Renal pelvis (tissue), 1 donor: ENCODE measurements at regions not wholly inside any gene's neighbourhood (a gene's known extent, or its start where the extent isn't known, plus 50 kb on each side); places are given as distances from the start of the nearest gene placed in this dataset.
"Not testable (repeated sequence)": the region's sequence is repeated elsewhere in the genome, so short reads cannot be mapped to it uniquely, and the experiment has no call there.

Source experiments
- DNase-seq: peaks from one replicate; pipeline ENCODE4 v3.0.0-alpha.2; 2013

DNA sequence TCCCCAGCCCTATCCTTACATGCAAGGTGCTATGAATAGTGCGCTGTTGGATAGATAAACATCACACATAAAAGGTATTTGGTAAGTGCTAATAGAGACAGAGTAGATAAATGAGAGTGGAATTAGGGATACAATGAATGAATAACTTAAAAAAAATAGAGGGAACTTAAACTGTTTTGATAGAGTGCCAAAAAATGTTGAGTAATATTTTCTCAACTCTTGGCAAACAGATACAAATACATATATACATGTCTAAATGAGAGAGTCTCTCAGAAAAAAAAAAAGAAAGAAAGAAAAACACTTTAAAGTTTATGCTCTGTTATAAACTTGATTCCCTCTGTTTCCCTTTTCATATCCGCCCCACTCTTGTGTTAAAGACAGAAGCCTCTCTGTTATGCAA, 667.4 kb downstream of the ROBO2 start:
- no peak for DNase-seq

- DNase-seq = no peak
Observed at GRCh38 chr3:77709155-77709554, 669.3 kb downstream of the ROBO2 start.

DNA sequence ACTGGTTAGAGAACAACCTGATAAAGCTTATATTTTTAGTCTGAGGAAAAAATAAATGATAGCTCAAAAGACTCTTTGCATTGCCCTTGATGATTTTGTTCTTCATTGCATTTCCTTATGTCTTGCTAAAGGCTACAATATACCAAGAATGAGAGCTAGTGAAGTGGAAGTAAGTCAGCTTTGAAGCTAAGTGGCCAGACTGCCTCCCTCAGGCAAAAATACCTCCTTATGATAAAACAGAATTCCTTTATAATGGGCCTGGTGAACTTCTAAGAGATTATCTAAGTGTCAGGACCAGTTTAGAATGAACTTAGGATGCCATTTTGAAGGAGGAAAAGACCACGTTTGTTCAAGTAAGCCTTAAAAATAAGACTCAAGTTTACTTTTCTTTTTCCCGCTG, 678.4 kb downstream of the ROBO2 start:
- DNase-seq = no peak

DNA sequence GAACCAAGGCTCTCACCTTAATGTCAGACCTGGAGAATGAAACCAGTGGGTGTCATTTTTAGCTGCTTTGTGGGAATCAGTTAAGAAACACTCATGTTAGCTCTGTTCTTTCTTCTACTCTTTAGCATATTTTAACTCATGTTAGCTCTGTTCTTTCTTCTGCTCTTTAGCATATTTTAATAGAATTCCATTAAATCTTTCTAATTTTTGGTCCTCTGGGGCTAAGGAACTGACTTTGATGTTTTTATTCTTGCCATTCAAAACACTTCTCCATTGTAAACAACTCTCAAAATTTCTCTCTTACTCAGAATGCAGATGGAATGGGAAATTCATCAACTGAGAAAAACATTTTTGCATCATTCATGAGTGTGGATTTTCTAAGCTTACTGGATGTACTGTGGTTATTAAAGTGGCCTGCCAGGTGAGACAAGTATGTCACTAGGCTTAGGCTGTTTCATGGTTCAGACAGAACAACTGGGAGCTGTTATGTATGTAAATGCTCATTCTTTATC, 680.6 kb downstream of the ROBO2 start:
- DNase-seq = no peak

- DNase-seq = no peak
Observed at GRCh38 chr3:77726517-77726916, 686.6 kb downstream of the ROBO2 start.

DNA sequence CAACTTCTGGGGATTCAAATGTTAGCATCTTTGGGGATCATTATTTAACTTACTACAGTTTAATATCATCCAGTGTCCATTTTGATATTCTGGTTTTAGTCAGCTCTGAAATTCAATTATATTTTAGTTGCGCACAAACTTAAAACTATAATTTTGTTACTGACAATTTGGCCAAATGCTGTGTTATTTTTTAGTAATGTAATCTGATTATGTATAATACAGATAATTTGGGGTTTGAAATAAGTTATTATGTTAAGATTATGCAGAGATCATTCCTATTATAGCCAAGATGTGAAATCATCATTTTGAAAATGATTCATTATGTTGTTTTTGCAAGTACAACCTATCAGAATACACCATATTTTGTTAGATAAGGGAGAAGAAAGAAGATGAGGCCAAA, 706.1 kb downstream of the ROBO2 start:
- DNase-seq = no peak

- no peak for DNase-seq
Observed at GRCh38 chr3:77746892-77747291, 707.0 kb downstream of the ROBO2 start.

DNA sequence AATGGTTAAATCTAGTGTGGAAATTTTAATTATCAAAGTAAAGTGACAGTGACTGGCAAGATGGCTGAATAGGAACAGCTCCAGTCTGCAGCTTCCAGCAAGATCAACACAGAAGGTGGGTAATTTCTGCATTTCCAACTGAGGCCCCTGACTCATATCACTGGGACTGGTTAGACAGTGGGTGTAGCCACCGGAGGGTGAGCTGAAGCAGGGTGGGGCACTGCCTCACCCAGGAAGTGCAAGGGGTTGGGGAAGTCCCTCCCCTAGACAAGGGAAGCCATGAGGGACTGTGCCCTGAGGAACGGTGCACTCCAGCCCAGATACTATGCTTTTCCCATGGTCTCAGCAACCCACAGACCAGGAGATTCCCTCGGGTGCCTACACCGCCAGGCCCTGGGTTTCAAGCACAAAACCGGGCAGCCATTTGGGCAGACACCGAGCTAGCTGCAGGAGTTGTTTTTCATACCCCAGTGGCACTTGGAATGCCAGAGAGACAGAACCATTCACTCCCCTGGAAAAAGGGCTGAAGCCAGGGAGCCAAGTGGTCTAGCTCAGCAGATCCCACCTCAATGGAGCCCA, 716.6 kb downstream of the ROBO2 start:
- DNase-seq = not testable (repeated sequence)

DNA sequence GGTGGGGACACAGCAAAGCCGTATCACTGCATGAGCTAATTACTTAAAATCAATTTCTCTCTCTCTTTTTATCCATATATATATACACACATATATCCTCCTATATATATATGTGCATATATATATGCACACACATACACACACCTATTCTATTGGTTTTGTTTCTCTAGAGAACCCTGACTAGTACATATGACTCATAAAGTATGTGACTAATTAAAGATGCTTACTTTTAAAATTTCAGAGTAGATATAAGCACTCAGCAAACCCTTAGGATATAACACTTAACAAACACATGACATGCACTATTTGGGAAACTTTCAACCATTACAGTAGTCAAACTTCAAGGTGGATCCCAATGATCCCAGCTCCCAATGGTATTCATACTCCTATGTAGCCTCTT, 732.6 kb downstream of the ROBO2 start:
- DNase-seq = no peak

DNA sequence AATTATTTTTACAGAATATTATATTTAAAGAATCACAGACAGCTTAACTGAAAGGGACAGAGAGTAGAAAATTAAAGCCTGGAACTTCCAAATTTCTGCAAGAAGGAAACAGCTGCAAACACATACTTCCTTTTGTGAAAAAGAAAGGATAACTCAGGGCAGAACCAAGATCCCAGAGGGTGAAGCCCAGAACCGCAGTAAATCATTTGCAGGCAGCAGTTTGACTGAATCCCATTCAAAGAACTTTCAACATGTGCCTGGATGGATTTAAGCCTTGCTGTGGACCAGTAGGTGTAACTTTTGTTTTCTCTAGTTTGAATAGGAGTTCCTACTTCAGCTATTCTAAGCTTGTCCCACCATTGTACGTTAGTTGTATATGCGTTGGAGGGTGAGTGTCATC, 733.2 kb downstream of the ROBO2 start:
- no peak for DNase-seq

GRCh38 chr3:77780278-77780996, 740.5 kb downstream of the ROBO2 start:
- peak; percentile 7 for DNase-seq

DNA sequence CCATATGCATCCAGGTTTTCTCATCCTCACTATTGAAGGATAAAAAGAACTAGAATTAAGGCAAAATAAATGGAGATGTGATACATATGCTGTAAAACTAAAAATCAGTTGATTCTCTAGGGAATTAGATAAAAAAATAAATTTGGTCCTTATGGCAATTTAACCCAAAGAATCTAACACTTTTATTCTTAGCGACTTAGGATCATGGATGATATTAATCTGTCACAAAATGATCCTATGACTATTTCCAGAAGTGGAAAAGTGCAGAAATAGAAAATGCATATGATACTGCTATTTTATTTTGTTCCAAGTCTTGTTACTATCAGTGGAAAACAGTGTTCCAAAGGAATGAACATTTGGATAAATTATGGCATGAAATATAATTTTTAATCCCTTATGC, 746.3 kb downstream of the ROBO2 start:
- no peak for DNase-seq

DNA sequence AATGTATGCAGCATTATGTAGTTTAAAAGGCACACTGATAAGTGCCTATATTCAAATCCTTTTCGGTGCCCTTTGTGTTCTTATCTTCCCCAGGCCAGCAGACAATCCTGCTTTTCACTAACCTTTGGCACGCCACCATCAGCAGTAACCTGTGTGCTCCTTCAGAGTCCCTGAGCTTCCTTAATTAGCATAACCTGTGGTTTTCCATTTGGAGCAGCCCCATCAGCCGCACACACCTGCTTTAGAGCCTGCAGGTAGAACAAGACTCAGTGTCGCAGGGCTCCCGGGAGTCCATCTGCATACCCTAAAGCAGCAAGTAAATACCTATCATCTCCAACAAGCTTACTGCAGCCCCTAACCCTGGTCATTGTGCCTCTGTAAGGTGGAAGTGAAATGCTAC, 755.1 kb downstream of the ROBO2 start:
- no peak for DNase-seq

GRCh38 chr3:77799278-77799677, 759.4 kb downstream of the ROBO2 start:
- DNase-seq = no peak

DNA sequence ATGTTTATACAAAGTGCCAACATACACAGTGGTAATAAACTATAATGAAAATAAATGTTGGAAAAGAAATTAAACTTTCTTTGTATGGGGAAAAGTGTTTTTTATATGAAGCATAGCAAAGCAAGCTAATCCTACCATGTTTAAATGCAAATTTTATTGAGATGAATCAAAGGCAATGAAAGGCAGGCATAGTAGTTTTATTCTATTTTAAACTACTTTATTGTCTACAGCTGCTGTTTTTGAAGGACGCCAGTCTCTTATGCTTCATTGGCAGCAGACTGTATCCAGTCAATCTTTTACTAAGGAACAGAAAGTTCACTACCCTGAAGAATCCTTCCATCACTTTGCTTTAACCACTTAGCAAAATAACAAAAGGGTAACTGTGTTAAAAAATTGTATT, 761.0 kb downstream of the ROBO2 start:
- DNase-seq = no peak

DNA sequence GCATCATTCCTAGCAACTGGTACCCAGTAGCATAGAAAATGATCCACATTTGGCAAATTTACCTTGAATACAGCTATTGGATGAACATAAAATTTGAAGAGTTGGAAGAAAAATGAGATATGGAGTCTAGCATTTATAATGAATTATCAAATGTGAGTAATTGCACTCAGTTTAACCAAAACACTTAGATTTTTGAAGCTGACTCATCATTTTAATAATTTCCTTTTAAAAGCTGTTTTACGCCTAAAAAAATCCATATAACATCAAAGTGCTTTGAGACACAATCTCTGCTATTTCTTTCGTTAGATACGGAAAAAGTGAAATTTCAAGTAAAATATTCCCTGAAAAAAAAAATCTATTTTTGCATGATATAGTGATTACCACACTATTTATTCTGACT, 767.4 kb downstream of the ROBO2 start:
- no peak for DNase-seq

DNA sequence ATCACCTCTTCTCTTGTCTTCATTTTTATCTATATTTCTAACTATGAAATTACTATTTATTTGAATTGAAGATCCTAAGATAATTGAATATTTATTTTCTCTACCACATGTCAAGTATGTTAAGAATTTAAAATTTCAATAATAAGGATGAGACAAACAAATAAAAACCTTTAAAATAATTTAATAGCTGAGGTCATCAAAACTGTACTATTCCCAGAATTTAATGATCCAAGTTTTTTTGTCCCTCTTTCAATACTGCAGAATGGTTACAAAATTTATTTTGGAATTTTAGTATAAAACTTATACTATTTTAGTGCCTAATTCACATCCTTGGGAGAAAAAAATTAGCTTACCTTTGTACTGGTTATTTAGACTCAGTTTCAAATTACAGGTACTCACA, 774.9 kb downstream of the ROBO2 start:
- DNase-seq = no peak

DNA sequence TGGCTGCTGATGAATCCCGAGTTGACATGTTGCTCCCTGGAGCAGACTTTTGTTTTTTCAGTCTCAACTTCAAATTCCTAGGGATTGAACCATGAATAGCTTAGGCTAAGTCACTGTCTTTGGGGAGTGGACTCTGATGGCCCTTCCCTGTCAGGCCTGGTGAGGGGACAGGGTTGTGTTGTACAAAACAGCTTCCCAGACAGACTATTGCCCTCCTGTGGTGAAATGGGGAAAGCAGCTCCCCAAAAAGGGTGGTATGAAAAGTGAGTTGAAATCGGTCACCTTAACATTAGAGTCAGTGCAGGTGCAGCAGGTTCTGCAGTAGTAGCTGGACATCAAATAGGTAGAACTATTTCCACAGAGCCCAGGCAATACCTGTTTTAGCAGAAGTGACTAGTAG, 775.6 kb downstream of the ROBO2 start:
- no peak for DNase-seq

- no peak for DNase-seq
Observed at GRCh38 chr3:77816366-77816765, 776.5 kb downstream of the ROBO2 start.

DNA sequence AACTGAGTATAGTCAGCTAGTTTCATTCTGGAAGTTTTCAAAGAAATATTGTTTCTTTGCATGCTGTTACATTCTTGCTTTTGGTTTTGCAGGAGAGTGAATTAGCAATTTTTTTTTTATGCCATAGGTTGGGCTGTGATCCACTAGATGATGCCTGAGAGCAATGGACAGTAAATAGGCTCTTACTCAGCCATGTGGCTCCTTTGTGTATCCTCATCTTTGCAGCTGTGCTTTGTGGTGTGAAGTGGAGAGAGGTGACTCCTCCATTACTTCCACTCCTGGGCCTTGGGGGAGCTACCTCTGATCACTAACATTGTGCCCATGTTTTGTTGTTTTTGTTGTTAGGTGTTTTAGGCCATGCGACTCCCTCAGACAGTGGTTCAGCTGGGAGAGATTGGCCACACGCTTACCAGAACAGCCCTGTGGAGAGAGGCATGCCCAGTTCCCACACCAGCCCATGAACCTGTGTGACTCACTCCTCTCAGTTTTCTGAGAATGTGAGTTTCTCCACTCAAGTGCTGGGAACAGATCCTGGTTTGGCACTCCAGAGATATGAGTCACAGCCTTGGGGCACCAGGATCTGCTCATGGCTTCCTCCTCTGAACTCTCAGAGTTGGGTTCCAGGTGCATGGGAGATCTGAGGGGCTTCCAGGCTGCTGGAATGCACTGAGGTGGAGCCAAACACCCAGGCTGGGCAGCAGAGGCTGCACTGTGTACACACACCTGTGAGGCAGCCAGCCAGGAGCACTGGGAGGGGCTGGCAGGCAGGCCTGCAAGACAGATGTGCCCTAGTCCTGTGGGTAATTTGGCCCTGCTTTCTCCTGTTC, 785.3 kb downstream of the ROBO2 start:
- no peak for DNase-seq

DNA sequence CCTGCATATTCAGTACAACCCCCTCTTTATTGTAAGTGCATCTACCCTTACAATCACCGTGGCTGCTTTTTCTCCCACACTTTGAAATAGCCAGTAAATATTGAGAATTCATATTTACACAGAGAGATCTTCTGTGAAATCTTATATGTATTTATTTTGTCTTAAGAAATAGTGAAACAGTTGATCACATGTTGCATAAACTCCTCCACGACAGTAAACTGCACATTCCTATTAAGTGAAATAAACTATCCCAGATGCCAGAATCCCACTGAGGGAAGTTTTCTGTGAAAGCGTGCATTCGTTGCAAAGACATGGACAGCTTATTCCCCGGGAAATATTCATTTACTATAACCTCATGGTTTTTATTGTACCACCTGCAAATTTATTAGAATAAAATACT, 796.0 kb downstream of the ROBO2 start:
- DNase-seq = no peak

- no peak for DNase-seq
Observed at GRCh38 chr3:77837456-77838025, 797.6 kb downstream of the ROBO2 start.

GRCh38 chr3:77859156-77859555, 819.3 kb downstream of the ROBO2 start:
- DNase-seq = no peak
